RWPE2 (cell line): ENCODE measurements at regions not wholly inside any gene's neighbourhood (a gene's known extent, or its start where the extent isn't known, plus 50 kb on each side); places are given as distances from the start of the nearest gene placed in this dataset.

Experiments
- ATAC-seq: fragments of 200-7000 bp; cut with Tn5 transposase; 3 replicates; pipeline ENCODE4 v1.9.1; 2021; ENCODE audit warnings: low read depth
- DNase-seq: peaks from one replicate; pipeline ENCODE4 v3.0.0-alpha.2; 2020; ENCODE audit warnings: low spot score
- H3K27ac ChIP-seq: fragments of 450-650 bp; 2 replicates; pipeline ENCODE4 v1.5.1; 2017; ENCODE audit warnings: mild to moderate bottlenecking; ENCODE audit not compliant: poor library complexity, severe bottlenecking
- H3K27me3 ChIP-seq: fragments of 250-450 bp; sonication (Bioruptor Pico); 2 replicates; pipeline ENCODE4 v1.5.1; 2021; ENCODE audit warnings: mild to moderate bottlenecking, moderate library complexity; ENCODE audit not compliant: insufficient read depth, poor library complexity, severe bottlenecking
- H3K36me3 ChIP-seq: fragments of 250-450 bp; sonication (Bioruptor Pico); 2 replicates; pipeline ENCODE4 v1.5.1; 2020; ENCODE audit warnings: low read depth, mild to moderate bottlenecking, moderate library complexity
- H3K4me1 ChIP-seq: fragments of 250-450 bp; sonication (Bioruptor Pico); 2 replicates; pipeline ENCODE4 v1.5.1; 2021; ENCODE audit warnings: mild to moderate bottlenecking, moderate library complexity; ENCODE audit not compliant: insufficient read depth, poor library complexity, severe bottlenecking
- H3K4me3 ChIP-seq: fragments of 250-450 bp; sonication (Bioruptor Pico); 2 replicates; pipeline ENCODE4 v1.5.1; 2021; ENCODE audit warnings: mild to moderate bottlenecking, moderate library complexity; ENCODE audit not compliant: severe bottlenecking
- H3K9me3 ChIP-seq: fragments of 250-450 bp; sonication (Bioruptor Pico); 2 replicates; pipeline ENCODE4 v1.5.1; 2021; ENCODE audit warnings: mild to moderate bottlenecking, moderate library complexity; ENCODE audit not compliant: severe bottlenecking
- CTCF ChIP-seq: fragments of 450-650 bp; IDR thresholded peaks from one replicate; pipeline ENCODE4 v1.5.1; 2017; ENCODE audit warnings: mild to moderate bottlenecking, moderate library complexity; ENCODE audit not compliant: poor library complexity, severe bottlenecking

DNA sequence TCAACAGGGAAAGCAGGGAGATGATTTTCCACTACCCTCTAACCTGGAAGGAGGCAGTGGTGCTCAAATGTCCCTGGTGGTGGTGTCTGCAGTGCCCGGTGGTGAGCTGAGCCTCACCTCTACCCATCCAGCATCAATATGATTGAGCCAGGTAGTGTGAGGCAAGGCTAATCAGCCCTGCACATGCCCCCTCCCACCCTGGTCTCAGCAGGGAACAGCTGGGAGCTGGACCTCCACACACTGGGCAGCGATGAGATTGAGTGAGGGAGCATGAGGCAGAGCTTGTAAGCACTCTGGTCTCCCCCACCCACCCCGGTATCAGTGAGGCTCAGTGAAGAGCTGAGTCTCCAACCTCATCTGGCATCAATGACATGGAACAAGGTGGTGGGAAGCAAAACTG, 634.3 kb downstream of the PTPRU start:
- Histone ChIP-seq H3K36me3 (no peaks in the 10 kb centered on the region), H3K27ac (no peak overlapping the region), H3K27me3 (peaks cover 6% of the 10 kb centered on the region), H3K4me1 (peaks cover 5% of the 10 kb centered on the region), H3K4me3 (no peak overlapping the region), H3K9me3 (no peaks in the 10 kb centered on the region)
- TF ChIP-seq CTCF: no peak
- DNase-seq: no peak
- no peak for ATAC-seq

GRCh38 chr1:29869802-29870201, 633.5 kb downstream of the PTPRU start:
- H3K4me3 ChIP-seq: no peak overlapping the region
- no peaks in the 10 kb centered on the region for H3K4me1 ChIP-seq
- no peak overlapping the region for H3K27ac ChIP-seq
- TF ChIP-seq CTCF: no peak
- no peaks in the 10 kb centered on the region for H3K36me3 ChIP-seq
- no peaks in the 10 kb centered on the region for H3K9me3 ChIP-seq
- no peak for DNase-seq
- peaks cover 10% of the 10 kb centered on the region for H3K27me3 ChIP-seq
- no peak for ATAC-seq

DNA sequence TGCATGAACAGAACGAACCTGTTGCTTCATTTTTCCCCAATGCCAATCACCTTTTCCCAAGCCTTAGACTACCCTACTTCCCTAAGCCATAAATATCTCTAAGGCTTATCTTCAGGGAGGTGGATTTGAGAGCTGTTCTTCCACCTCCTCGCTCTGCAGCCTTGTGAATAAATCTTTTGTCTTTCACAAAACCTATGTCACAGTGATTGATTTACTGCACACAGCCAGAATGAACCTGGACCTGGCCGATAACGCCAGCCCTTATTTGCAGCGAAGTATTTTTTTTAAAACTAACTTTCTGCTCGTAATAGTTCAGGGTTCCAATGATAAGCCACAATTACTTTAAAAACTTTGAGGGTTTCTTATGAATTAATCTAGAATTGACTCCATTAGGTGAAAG, 632.6 kb downstream of the PTPRU start:
- Histone ChIP-seq H3K4me3 (no peak overlapping the region), H3K4me1 (no peaks in the 10 kb centered on the region), H3K9me3 (no peaks in the 10 kb centered on the region), H3K27me3 (peaks cover 10% of the 10 kb centered on the region), H3K27ac (no peak overlapping the region), H3K36me3 (no peaks in the 10 kb centered on the region)
- DNase-seq: no peak
- no peak for ATAC-seq
- TF ChIP-seq CTCF: no peak

GRCh38 chr1:29868096-29868495, 631.8 kb downstream of the PTPRU start:
- Histone ChIP-seq H3K27ac (no peak overlapping the region), H3K9me3 (no peaks in the 10 kb centered on the region), H3K4me3 (no peak overlapping the region), H3K4me1 (no peaks in the 10 kb centered on the region), H3K27me3 (peaks cover 10% of the 10 kb centered on the region), H3K36me3 (no peaks in the 10 kb centered on the region)
- ATAC-seq: no peak
- DNase-seq: no peak
- no peak for TF ChIP-seq CTCF

DNA sequence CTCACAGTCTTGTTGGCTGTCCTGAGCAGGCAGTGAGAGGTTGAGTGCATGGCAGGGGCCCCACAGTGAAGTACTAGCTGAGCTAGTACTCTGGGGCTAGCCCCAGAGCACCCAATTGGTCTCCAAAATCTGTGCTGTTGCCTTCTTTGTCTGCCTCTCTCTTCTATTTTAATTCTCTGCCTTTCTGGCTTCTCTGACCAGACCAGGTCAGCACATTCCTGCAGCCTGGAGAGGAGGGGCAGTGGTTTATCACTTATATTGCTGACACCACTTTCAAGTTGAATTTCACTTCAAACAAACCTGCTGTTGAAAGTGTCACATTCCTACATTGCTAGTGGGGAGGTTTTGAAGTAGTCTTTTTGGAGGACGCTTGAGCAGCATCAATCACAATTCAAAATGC, 628.7 kb downstream of the PTPRU start:
- Histone ChIP-seq H3K36me3 (no peaks in the 10 kb centered on the region), H3K4me1 (no peaks in the 10 kb centered on the region), H3K27me3 (peaks cover 10% of the 10 kb centered on the region), H3K9me3 (peaks cover 4% of the 10 kb centered on the region), H3K4me3 (no peak overlapping the region), H3K27ac (no peak overlapping the region)
- DNase-seq: no peak
- no peak for TF ChIP-seq CTCF
- ATAC-seq: no peak
